ENCODE measurements at regions not wholly inside any gene's neighbourhood (a gene's known extent, or its start where the extent isn't known, plus 50 kb on each side); places are given as distances from the start of the nearest gene placed in this dataset.

DNA sequence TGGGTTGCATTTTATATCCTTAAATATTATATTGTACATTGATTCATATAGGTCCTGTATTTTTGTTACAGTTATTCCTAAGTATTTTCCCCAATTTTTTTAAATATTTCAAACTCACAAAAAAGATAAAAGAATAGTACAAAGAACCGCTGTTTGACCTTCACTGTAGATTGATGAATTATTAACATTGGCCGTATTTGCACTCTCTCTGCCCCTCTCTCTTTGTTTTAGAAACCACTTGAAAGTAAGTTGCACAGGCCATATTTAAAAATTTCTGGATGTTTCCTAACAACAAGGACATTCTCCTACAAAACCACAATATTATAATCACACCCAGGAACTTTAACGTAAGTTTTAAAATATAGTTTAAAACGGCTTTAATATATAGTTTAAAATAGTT is 72.0 kb upstream of the DUSP22 start:
- peaks cover 0 to 8% of the 10 kb centered on the region in 2 donors for H3K4me1 ChIP-seq
- intact Hi-C loops (cut with DNase I): no loop called here
- no peak for TF ChIP-seq POLR2A (IDR thresholded peaks at IDR 0.05)
- TF ChIP-seq, protein P1, sequence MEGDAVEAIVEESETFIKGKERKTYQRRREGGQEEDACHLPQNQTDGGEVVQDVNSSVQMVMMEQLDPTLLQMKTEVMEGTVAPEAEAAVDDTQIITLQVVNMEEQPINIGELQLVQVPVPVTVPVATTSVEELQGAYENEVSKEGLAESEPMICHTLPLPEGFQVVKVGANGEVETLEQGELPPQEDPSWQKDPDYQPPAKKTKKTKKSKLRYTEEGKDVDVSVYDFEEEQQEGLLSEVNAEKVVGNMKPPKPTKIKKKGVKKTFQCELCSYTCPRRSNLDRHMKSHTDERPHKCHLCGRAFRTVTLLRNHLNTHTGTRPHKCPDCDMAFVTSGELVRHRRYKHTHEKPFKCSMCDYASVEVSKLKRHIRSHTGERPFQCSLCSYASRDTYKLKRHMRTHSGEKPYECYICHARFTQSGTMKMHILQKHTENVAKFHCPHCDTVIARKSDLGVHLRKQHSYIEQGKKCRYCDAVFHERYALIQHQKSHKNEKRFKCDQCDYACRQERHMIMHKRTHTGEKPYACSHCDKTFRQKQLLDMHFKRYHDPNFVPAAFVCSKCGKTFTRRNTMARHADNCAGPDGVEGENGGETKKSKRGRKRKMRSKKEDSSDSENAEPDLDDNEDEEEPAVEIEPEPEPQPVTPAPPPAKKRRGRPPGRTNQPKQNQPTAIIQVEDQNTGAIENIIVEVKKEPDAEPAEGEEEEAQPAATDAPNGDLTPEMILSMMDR (IDR thresholded peaks at IDR 0.05): no peak
- no peaks in the 10 kb centered on the region for H3K9me3 ChIP-seq
- no peak for DNase-seq
- H3K27ac ChIP-seq: no peak overlapping the region
- no peaks in the 10 kb centered on the region for H3K27me3 ChIP-seq
- WGBS, 2 donors: 94% methylated on average over 4 of the region's 4 CpGs
- no peak overlapping the region for H3K4me3 ChIP-seq (replicated peaks in 1 of 3)
- no peaks in the 10 kb centered on the region for H3K36me3 ChIP-seq

DNA sequence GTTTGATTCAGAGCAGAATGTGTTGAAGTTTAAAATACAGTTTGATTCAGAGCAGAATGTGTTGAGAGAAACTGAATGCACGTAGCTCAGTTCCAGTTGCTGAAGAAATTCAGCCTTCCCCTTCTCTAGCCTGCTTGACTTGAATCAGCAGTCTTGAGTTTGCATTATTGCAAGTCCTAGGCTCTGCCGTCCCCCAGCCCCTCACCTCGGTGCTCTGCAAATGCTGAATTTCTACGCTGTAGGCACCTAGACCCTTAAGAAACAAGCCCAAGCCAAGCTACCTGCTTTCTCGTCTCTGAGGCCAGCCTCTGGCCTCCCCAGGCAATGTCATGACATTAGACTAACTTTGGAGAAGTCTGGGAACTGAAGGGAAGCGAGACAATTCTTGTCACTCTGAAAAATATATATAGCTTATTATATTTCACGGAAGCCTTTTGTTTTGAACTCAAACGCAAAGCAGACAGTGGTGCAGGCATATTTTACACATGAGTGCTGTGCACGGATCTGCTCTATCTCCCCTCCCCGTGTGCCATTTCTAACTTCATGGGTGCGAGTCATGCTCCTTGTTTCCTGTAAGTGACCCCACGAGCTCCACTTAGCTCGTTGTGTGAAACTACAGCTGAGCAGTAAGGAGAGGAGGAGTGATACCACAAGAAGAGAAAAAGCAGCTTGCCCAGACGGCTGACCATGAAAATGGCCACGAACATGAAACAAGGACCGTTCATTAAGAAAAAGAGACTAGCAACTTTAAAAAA is 71.4 kb upstream of the DUSP22 start:
- TF ChIP-seq POLR2A (IDR thresholded peaks at IDR 0.05): no peak
- TF ChIP-seq, protein P1 (IDR thresholded peaks at IDR 0.05): no peak
- Histone ChIP-seq H3K4me3 (replicated peaks in 1 of 3) (no peak overlapping the region), H3K27ac (no peak overlapping the region), H3K9me3 (no peaks in the 10 kb centered on the region), H3K27me3 (no peaks in the 10 kb centered on the region), H3K4me1 (peaks cover 0 to 8% of the 10 kb centered on the region in 2 donors), H3K36me3 (no peaks in the 10 kb centered on the region)
- intact Hi-C loops (cut with DNase I): no loop called here
- WGBS, 2 donors: 72 to 74% methylated on average over 16 of the region's 16 CpGs
- DNase-seq: no peak

DNA sequence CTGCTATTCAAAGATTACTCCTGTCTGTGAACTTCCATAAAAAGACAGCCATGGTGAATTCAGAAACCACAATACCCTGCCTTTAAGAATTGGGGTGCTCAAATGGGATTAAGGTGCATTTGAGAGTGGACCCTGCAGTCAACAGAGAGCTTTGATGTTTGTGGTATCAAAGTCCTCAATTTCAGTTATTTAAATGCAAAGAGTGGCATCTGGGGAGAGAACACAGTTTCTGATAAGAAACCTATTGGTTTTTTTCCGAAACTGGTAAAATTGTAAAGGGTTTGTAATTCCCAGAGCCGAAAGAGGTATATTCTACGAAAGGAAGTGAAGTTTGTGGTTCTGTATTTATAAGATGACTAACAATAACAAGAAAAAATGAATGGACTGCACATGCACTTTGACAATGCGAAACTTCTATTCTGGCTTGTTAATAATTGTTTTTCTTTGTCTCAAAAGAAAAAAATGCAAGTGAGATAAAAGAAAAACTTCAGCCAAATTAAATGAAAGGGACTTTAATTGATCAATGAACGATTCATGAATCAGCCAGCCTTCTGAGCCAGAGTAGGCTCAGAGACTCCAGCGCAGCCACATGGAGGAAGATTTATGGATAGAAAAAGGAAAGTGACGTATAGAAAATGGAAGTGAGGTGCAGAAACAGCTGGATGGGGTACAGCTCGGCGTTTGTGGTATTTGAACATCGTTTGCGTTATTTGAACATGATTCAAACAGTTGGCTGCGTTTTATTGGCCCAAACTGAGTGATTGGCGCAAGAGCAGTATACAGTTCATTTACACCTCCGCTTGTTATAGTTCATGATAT is 70.5 kb upstream of the DUSP22 start:
- intact Hi-C loops (cut with DNase I): no loop called here

DNA sequence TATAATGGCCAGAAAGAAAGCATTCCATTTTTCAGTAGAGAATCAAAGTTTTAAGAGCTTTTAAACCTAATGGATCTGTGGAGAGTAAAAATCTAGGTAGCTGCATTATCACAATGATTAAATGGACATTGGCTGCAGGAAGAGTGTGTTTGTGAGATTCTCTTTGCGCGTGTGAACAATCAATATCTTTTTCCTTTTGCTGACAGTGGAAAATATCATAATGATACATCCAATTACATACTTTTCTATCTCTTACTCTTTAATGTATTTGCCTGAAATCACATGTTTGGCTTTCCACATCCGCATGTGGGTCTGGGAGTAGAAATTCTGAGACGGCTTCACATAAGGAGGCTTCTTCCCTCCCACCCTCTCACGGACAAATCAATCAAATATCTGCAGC is 69.8 kb upstream of the DUSP22 start:
- Histone ChIP-seq H3K27ac (no peak overlapping the region), H3K4me1 (peaks cover 0 to 8% of the 10 kb centered on the region in 2 donors), H3K27me3 (no peaks in the 10 kb centered on the region), H3K9me3 (no peaks in the 10 kb centered on the region), H3K36me3 (no peaks in the 10 kb centered on the region), H3K4me3 (replicated peaks in 1 of 3) (no peak overlapping the region)
- TF ChIP-seq, protein P1 (IDR thresholded peaks at IDR 0.05): no peak
- TF ChIP-seq POLR2A (IDR thresholded peaks at IDR 0.05): no peak
- no peak for DNase-seq
- intact Hi-C loops (cut with DNase I): no loop called here
- 93 to 94% methylated on average over 5 of the region's 5 CpGs for WGBS, 2 donors

More for the DNA sequence above, 70.5 kb upstream of the DUSP22 start:
- Histone ChIP-seq H3K4me1 (peaks cover 0 to 8% of the 10 kb centered on the region in 2 donors), H3K36me3 (no peaks in the 10 kb centered on the region), H3K9me3 (no peaks in the 10 kb centered on the region), H3K4me3 (replicated peaks in 1 of 3) (no peak overlapping the region), H3K27me3 (no peaks in the 10 kb centered on the region), H3K27ac (no peak overlapping the region)
- no peak for DNase-seq
- WGBS, 2 donors: 77 to 82% methylated on average over 14 of the region's 14 CpGs
- TF ChIP-seq, protein P1 (IDR thresholded peaks at IDR 0.05): no peak
- TF ChIP-seq POLR2A (IDR thresholded peaks at IDR 0.05): no peak

- 56 to 64% methylated on average over 9 of the region's 9 CpGs for WGBS, 2 donors
- no peak overlapping the region for H3K4me3 ChIP-seq (replicated peaks in 1 of 3)
- DNase-seq: no peak
- H3K9me3 ChIP-seq: no peaks in the 10 kb centered on the region
- H3K36me3 ChIP-seq: no peaks in the 10 kb centered on the region
- no peak for TF ChIP-seq POLR2A (IDR thresholded peaks at IDR 0.05)
- TF ChIP-seq, protein P1 (IDR thresholded peaks at IDR 0.05): no peak
- intact Hi-C loops (cut with DNase I): no loop called here
- no peak overlapping the region for H3K27ac ChIP-seq
- H3K4me1 ChIP-seq: peaks cover 0 to 6% of the 10 kb centered on the region in 2 donors
- no peaks in the 10 kb centered on the region for H3K27me3 ChIP-seq
These were observed 69.2 kb upstream of the DUSP22 start for GRCh38 chr6:223136-223535.
